ENCODE measurements at regions not wholly inside any gene's neighbourhood (a gene's known extent, or its start where the extent isn't known, plus 50 kb on each side); places are given as distances from the start of the nearest gene placed in this dataset.

DNA sequence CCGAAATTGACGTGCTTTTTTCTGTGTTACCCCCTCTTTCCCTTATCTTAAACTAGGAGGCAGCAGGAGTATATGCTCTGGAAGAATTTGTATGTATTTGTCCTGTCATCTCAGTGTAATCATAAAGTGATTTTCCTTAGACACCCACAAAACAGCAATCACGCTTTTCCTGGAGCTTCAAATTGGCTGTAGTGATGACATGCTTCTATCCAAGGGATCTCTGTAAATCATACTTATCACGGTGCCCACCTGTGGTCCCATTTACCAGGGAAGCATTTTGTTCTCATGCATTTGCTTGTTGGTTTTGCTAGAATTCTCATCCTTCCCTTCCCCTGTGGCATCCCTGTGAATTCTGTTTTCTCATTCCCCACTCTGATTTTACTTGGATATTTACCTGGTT lies 220.8 kb upstream of the THUMPD2 start:
- WGBS (ENCODE audit: extremely low coverage, insufficient coverage, insufficient read length) = no CpG with 5 or more reads among the region's 4 CpGs
- H4K8ac ChIP-seq (ENCODE audit: low read depth, low read length) = no peak overlapping the region

DNA sequence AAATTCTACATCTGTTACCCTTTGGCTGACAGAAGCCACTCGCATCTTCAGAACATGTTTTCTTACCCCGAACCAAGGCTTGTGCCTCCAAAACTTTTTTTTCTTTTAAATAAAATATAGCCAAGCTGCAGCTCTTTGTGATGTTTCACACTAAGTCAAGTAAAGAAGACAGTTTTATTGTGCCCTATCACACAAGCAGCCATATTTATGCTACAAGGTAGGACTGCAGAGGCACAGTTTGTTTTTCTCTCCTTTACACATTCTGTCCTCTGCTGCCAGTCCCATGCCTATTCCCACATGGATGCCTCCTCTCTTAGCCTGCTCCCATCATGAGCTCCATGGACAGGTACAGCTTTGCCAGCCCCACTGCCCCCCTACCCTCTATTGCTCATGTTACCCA lies 219.6 kb upstream of the THUMPD2 start:
- H4K91ac ChIP-seq (ENCODE audit: low read depth, low read length) = no peak overlapping the region
- no peak overlapping the region for H4K8ac ChIP-seq (ENCODE audit: low read depth, low read length)
- no peak overlapping the region for H3K18ac ChIP-seq (ENCODE audit: low read length)
- no peak overlapping the region for H2AK5ac ChIP-seq (ENCODE audit: low read length)
- H3K9me3 ChIP-seq (ENCODE audit: insufficient read depth, low read depth, low read length) = no peaks in the 10 kb centered on the region
- H3K14ac ChIP-seq (ENCODE audit: low read length) = no peak overlapping the region
- H2BK5ac ChIP-seq (ENCODE audit: low read depth, low read length, poor library complexity) = no peak overlapping the region
- no peak overlapping the region for H3K9ac ChIP-seq (ENCODE audit: low read length)
- no peaks in the 10 kb centered on the region for H3K36me3 ChIP-seq (ENCODE audit: control insufficient read depth in 1 of 2, insufficient read depth in 2 of 2, low read length in 2 of 2)
- H2BK12ac ChIP-seq (ENCODE audit: low read length) = no peak overlapping the region
- no CpG with 5 or more reads among the region's 2 CpGs for WGBS (ENCODE audit: extremely low coverage, insufficient coverage, insufficient read length)
- no peak overlapping the region for H3K4me3 ChIP-seq (ENCODE audit: low read depth, low read length)
- no peaks in the 10 kb centered on the region for H3K27me3 ChIP-seq (ENCODE audit: insufficient read depth, low read length)
- H2BK120ac ChIP-seq (ENCODE audit: insufficient read depth, low read length, poor library complexity) = no peak overlapping the region
- no peak overlapping the region for H3K4ac ChIP-seq (ENCODE audit: low read depth, low read length)
- H2AFZ ChIP-seq (ENCODE audit: insufficient read depth, low read length, poor library complexity) = no peak overlapping the region
- H3K23ac ChIP-seq (ENCODE audit: low read length) = no peak overlapping the region
- no peak overlapping the region for H3K4me2 ChIP-seq (ENCODE audit: low read length)
- no peak overlapping the region for H3K27ac ChIP-seq (ENCODE audit: low read depth, low read length)
- no peaks in the 10 kb centered on the region for H3K79me2 ChIP-seq (ENCODE audit: control insufficient read depth, insufficient read depth, low read length, poor library complexity)
- H4K12ac ChIP-seq (ENCODE audit: low read depth, low read length) = no peak overlapping the region
- DNase-seq = no peak
- no peaks in the 10 kb centered on the region for H3K4me1 ChIP-seq (ENCODE audit: control insufficient read depth in 1 of 2, insufficient read depth in 2 of 2, low read length in 2 of 2)
- no peaks in the 10 kb centered on the region for H3K79me1 ChIP-seq (ENCODE audit: low read length)

More for the DNA sequence above, 220.8 kb upstream of the THUMPD2 start:
- Histone ChIP-seq H2AK5ac (ENCODE audit: low read length) (no peak overlapping the region), H3K79me1 (ENCODE audit: low read length) (no peaks in the 10 kb centered on the region), H3K14ac (ENCODE audit: low read length) (no peak overlapping the region), H2BK12ac (ENCODE audit: low read length) (no peak overlapping the region), H3K23ac (ENCODE audit: low read length) (no peak overlapping the region), H3K4me3 (ENCODE audit: low read depth, low read length) (no peak overlapping the region), H2AFZ (ENCODE audit: insufficient read depth, low read length, poor library complexity) (no peak overlapping the region), H3K18ac (ENCODE audit: low read length) (no peak overlapping the region), H3K9me3 (ENCODE audit: insufficient read depth, low read depth, low read length) (no peaks in the 10 kb centered on the region), H3K79me2 (ENCODE audit: control insufficient read depth, insufficient read depth, low read length, poor library complexity) (no peaks in the 10 kb centered on the region), H3K36me3 (ENCODE audit: control insufficient read depth in 1 of 2, insufficient read depth in 2 of 2, low read length in 2 of 2) (no peaks in the 10 kb centered on the region), H4K12ac (ENCODE audit: low read depth, low read length) (no peak overlapping the region), H3K9ac (ENCODE audit: low read length) (no peak overlapping the region), H2BK120ac (ENCODE audit: insufficient read depth, low read length, poor library complexity) (no peak overlapping the region), H3K4me1 (ENCODE audit: control insufficient read depth in 1 of 2, insufficient read depth in 2 of 2, low read length in 2 of 2) (no peaks in the 10 kb centered on the region), H3K27ac (ENCODE audit: low read depth, low read length) (no peak overlapping the region), H3K4ac (ENCODE audit: low read depth, low read length) (no peak overlapping the region), H3K4me2 (ENCODE audit: low read length) (no peak overlapping the region), H4K91ac (ENCODE audit: low read depth, low read length) (no peak overlapping the region), H3K27me3 (ENCODE audit: insufficient read depth, low read length) (no peaks in the 10 kb centered on the region), H2BK5ac (ENCODE audit: low read depth, low read length, poor library complexity) (no peak overlapping the region)
- DNase-seq = no peak

DNA sequence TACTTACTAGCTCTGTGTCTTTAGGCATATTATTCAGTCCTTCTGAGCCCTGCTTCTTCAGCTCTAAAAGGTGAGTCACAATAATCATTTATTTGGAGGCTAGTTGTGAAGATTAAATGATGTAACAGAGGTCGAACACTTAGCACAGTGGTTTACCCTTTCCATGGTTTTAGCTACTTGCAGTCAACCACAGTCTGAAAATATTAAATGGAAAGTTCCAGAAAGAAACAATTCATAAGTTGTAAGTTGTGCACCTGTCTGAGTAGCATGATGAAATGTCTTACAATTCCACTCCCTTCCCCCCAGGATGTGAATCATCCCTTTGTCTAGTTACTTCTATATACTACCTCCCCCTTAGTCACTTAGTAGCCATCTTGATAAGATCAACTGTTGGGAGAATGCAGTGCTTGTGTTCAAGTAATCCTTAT lies 217.6 kb upstream of the THUMPD2 start:
- Histone ChIP-seq H3K14ac (ENCODE audit: low read length) (no peak overlapping the region), H2BK120ac (ENCODE audit: insufficient read depth, low read length, poor library complexity) (no peak overlapping the region), H3K27ac (ENCODE audit: low read depth, low read length) (no peak overlapping the region), H4K12ac (ENCODE audit: low read depth, low read length) (no peak overlapping the region), H4K91ac (ENCODE audit: low read depth, low read length) (no peak overlapping the region), H3K9me3 (ENCODE audit: insufficient read depth, low read depth, low read length) (no peaks in the 10 kb centered on the region), H3K36me3 (ENCODE audit: control insufficient read depth in 1 of 2, insufficient read depth in 2 of 2, low read length in 2 of 2) (no peaks in the 10 kb centered on the region), H3K4ac (ENCODE audit: low read depth, low read length) (no peak overlapping the region), H2AFZ (ENCODE audit: insufficient read depth, low read length, poor library complexity) (no peak overlapping the region), H4K8ac (ENCODE audit: low read depth, low read length) (no peak overlapping the region), H2AK5ac (ENCODE audit: low read length) (no peak overlapping the region), H2BK12ac (ENCODE audit: low read length) (no peak overlapping the region), H2BK5ac (ENCODE audit: low read depth, low read length, poor library complexity) (no peak overlapping the region), H3K79me2 (ENCODE audit: control insufficient read depth, insufficient read depth, low read length, poor library complexity) (no peaks in the 10 kb centered on the region), H3K23ac (ENCODE audit: low read length) (no peak overlapping the region), H3K27me3 (ENCODE audit: insufficient read depth, low read length) (no peaks in the 10 kb centered on the region), H3K79me1 (ENCODE audit: low read length) (no peaks in the 10 kb centered on the region), H3K4me3 (ENCODE audit: low read depth, low read length) (no peak overlapping the region), H3K4me2 (ENCODE audit: low read length) (no peak overlapping the region), H3K18ac (ENCODE audit: low read length) (no peak overlapping the region), H3K9ac (ENCODE audit: low read length) (no peak overlapping the region), H3K4me1 (ENCODE audit: control insufficient read depth in 1 of 2, insufficient read depth in 2 of 2, low read length in 2 of 2) (no peaks in the 10 kb centered on the region)
- peak; percentile 32 to 46 for DNase-seq
- WGBS (ENCODE audit: extremely low coverage, insufficient coverage, insufficient read length) = no CpG with 5 or more reads among the region's 1 CpG

DNA sequence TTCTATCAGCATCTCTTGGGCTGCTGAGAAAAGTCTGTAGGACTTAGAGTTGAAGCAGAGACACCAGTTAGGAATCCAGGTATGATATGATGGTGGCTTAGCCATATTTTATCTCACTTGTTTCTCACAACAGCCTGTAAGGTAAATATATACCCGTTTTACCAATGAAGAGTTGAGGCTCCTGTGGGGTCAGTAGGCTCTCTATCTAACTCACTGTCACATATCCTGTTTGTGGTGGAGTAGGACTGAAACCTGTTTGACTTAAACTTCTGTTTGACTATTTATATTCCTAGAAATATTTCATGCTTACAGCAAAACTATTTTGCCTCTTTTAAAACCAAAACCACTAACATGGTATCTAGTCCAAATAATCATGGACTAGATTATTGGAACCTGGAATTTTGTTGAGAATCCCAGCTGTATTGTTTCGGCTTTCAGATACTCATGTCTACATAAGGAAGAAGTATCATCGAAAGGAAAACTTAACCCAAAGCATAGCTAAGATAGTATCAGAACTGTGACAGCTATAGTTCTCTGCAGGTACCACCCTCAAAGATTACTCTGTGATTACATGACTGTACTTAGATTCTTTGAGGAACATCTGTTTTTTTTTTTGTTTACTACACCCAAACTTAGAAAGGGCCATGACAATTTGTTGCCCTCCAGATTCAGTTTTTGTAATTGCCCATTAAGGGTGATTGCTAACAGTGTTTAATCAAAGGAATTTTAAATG lies 216.1 kb upstream of the THUMPD2 start:
- H3K18ac ChIP-seq (ENCODE audit: low read length) = no peak overlapping the region
- no peaks in the 10 kb centered on the region for H3K36me3 ChIP-seq (ENCODE audit: control insufficient read depth in 1 of 2, insufficient read depth in 2 of 2, low read length in 2 of 2)
- H3K79me1 ChIP-seq (ENCODE audit: low read length) = no peaks in the 10 kb centered on the region
- no peak overlapping the region for H2BK12ac ChIP-seq (ENCODE audit: low read length)
- no peak overlapping the region for H4K91ac ChIP-seq (ENCODE audit: low read depth, low read length)
- no peak overlapping the region for H3K14ac ChIP-seq (ENCODE audit: low read length)
- no peak overlapping the region for H2BK5ac ChIP-seq (ENCODE audit: low read depth, low read length, poor library complexity)
- H3K4me2 ChIP-seq (ENCODE audit: low read length) = no peak overlapping the region
- H3K9me3 ChIP-seq (ENCODE audit: insufficient read depth, low read depth, low read length) = no peaks in the 10 kb centered on the region
- no peaks in the 10 kb centered on the region for H3K79me2 ChIP-seq (ENCODE audit: control insufficient read depth, insufficient read depth, low read length, poor library complexity)
- no peak overlapping the region for H3K9ac ChIP-seq (ENCODE audit: low read length)
- no peak overlapping the region for H3K27ac ChIP-seq (ENCODE audit: low read depth, low read length)
- no peaks in the 10 kb centered on the region for H3K27me3 ChIP-seq (ENCODE audit: insufficient read depth, low read length)
- H3K4ac ChIP-seq (ENCODE audit: low read depth, low read length) = no peak overlapping the region
- no peak overlapping the region for H3K23ac ChIP-seq (ENCODE audit: low read length)
- peak in 1 of 2 donors; percentile 5 for DNase-seq
- no peak overlapping the region for H2AFZ ChIP-seq (ENCODE audit: insufficient read depth, low read length, poor library complexity)
- no peak overlapping the region for H4K12ac ChIP-seq (ENCODE audit: low read depth, low read length)
- no peak overlapping the region for H4K8ac ChIP-seq (ENCODE audit: low read depth, low read length)
- no peaks in the 10 kb centered on the region for H3K4me1 ChIP-seq (ENCODE audit: control insufficient read depth in 1 of 2, insufficient read depth in 2 of 2, low read length in 2 of 2)
- H2AK5ac ChIP-seq (ENCODE audit: low read length) = no peak overlapping the region
- whole genome bisulfite sequencing (ENCODE audit: extremely low coverage, insufficient coverage, insufficient read length) = no CpG with 5 or more reads among the region's 3 CpGs
- H2BK120ac ChIP-seq (ENCODE audit: insufficient read depth, low read length, poor library complexity) = no peak overlapping the region
- no peak overlapping the region for H3K4me3 ChIP-seq (ENCODE audit: low read depth, low read length)

All from trophoblast cell (in vitro differentiated cells and primary cell).